ENCODE measurements at regions not wholly inside any gene's neighbourhood (a gene's known extent, or its start where the extent isn't known, plus 50 kb on each side); places are given as distances from the start of the nearest gene placed in this dataset.

GRCh38 chr2:15082105-15083058, 449.9 kb downstream of the LRATD1 start:
- DNase-seq (ENCODE audit: low read depth, low spot score) = no peak

GRCh38 chr2:15084826-15085489, 452.4 kb downstream of the LRATD1 start:
- no peak for DNase-seq (ENCODE audit: low read depth, low spot score)

- DNase-seq (ENCODE audit: low read depth, low spot score) = no peak
Measured at GRCh38 chr2:15092181-15092580, 459.7 kb downstream of the LRATD1 start.

DNA sequence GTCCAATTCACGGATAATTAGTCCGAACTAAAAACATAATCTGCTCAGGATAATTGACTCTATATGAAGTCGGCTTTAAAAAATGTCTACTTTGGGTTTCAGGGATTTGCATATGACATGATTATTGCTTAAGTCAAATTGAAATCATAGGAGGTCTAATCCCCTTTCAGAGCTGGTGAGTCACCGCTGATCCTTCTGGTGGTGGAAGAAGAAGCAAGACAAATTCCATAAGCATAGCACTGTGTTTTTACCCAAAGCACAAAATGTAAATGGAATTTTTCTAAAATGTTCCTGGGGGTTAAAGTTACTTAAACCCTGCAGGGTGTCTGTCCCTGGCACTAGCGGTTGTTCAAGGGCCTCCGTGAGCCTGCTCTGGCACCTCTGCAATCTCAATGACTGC, 460.2 kb downstream of the LRATD1 start:
- no peak for DNase-seq (ENCODE audit: low read depth, low spot score)

DNA sequence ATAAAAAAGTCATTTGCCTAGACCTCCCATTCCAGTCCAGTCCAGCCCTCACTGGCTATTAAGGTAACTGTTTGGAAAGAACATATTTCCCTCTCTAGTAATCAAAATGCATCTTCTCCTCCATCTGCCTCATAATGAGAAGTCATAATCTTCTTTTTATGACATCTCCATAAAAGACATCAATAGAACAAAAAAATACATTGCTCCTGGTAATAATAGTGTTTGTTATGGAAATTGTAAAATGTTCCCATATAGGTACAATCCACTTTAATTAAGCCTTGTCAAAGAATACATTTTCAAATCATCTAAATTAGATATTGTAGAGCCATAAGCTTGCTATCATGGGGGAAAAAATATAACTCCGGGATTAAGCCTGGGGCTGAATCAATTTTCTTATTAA, 461.6 kb downstream of the LRATD1 start:
- no peak for DNase-seq (ENCODE audit: low read depth, low spot score)

GRCh38 chr2:15096873-15097272, 464.3 kb downstream of the NBAS start:
- DNase-seq (ENCODE audit: low read depth, low spot score) = no peak

DNA sequence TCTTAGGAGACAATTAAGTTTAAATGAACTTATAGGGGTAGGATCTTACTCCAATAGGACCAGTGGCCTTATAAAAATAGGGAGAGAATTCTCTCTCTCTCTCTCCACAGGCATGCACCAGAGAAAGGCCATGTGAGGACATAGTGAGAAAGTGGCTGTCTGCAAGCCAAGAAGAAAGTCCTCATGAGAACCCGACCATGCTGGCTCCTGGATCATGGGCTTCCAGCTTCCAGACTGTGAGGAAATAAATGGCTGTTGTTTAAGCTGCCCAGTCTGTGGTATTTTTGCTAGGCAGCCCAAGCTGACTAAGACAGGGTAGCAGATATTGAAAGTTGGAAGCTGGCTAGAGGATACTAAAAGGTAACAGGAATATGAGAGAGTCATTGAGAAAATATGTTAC, 454.0 kb downstream of the NBAS start:
- no peak for DNase-seq (ENCODE audit: low read depth, low spot score)

DNA sequence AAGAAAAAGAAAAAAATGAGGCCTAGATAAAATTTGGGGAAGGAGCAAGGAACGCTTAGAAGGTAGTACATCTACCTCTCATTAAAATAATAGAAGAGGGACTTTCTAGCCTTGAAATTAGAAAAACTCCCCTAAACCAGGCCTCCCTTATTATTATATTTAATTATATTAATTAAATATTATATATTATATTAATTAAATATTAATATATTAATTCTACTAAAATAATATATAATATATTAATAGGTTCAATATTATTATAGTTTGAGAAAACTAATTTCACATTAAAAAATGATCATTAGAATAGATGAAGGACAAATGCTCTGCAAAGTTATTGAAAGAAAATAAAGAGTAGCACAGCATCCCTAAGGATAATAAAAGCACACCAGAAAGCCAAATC, 449.4 kb downstream of the NBAS start:
- no peak for DNase-seq (ENCODE audit: low read depth, low spot score)

DNA sequence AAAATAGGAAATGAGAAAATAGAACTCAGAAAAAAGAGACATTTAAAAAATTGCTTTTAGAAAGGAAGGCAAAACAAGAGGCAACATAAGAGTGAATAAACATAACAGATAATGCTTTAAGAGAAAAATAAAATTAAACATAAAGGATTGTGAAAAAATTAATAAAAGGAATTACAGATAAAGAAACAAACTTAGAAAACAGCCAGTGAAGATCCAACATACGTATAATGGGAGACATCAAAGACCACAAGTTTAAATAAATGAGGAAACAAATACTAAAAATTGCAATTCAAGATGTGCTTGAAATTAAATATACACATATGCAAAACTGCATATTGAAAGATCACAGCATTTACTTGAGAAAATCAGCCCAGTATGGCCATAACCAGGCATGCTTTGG, 448.9 kb downstream of the NBAS start:
- no peak for DNase-seq (ENCODE audit: low read depth, low spot score)

- DNase-seq (ENCODE audit: low read depth, low spot score) = no peak
Measured at GRCh38 chr2:15115776-15116175, 445.4 kb downstream of the NBAS start.

- DNase-seq (ENCODE audit: low read depth, low spot score) = no peak
Measured at GRCh38 chr2:15116830-15117229, 444.3 kb downstream of the NBAS start.
